ENCODE measurements at regions not wholly inside any gene's neighbourhood (a gene's known extent, or its start where the extent isn't known, plus 50 kb on each side); places are given as distances from the start of the nearest gene placed in this dataset.

GRCh38 chr1:110281363-110282290 is 57.5 kb upstream of the RBM15 start:
- no peaks in the 10 kb centered on the region for H3K79me2 ChIP-seq (ENCODE audit: control insufficient read depth, insufficient read depth, low read length, unreplicated experiment)
- H2AFZ ChIP-seq (ENCODE audit: low read length, unreplicated experiment): no peak overlapping the region
- H3K4me3 ChIP-seq (ENCODE audit: low read depth, low read length): no peak overlapping the region
- H3K27me3 ChIP-seq (ENCODE audit: insufficient read depth, low read length): peaks cover 29% of the 10 kb centered on the region
- no peaks in the 10 kb centered on the region for H3K4me1 ChIP-seq (ENCODE audit: control insufficient read depth, insufficient read depth, low read length, unreplicated experiment)
- no peak overlapping the region for H3K27ac ChIP-seq (ENCODE audit: low read depth, low read length)
- H3K36me3 ChIP-seq (ENCODE audit: insufficient read depth, low read length): no peaks in the 10 kb centered on the region

GRCh38 chr1:110282395-110282794 is 56.8 kb upstream of the RBM15 start:
- no peak overlapping the region for H3K4me3 ChIP-seq (ENCODE audit: low read depth, low read length)
- H3K79me2 ChIP-seq (ENCODE audit: control insufficient read depth, insufficient read depth, low read length, unreplicated experiment): no peaks in the 10 kb centered on the region
- H3K27me3 ChIP-seq (ENCODE audit: insufficient read depth, low read length): peaks cover 21% of the 10 kb centered on the region
- no peaks in the 10 kb centered on the region for H3K4me1 ChIP-seq (ENCODE audit: control insufficient read depth, insufficient read depth, low read length, unreplicated experiment)
- no peaks in the 10 kb centered on the region for H3K36me3 ChIP-seq (ENCODE audit: insufficient read depth, low read length)
- no peak overlapping the region for H2AFZ ChIP-seq (ENCODE audit: low read length, unreplicated experiment)
- H3K27ac ChIP-seq (ENCODE audit: low read depth, low read length): no peak overlapping the region

GRCh38 chr1:110283677-110284076 is 55.5 kb upstream of the RBM15 start:
- H3K27ac ChIP-seq (ENCODE audit: low read depth, low read length): no peak overlapping the region
- no peaks in the 10 kb centered on the region for H3K36me3 ChIP-seq (ENCODE audit: insufficient read depth, low read length)
- peaks cover 10% of the 10 kb centered on the region for H3K27me3 ChIP-seq (ENCODE audit: insufficient read depth, low read length)

GRCh38 chr1:110285316-110285715 is 53.9 kb upstream of the RBM15 start:
- Histone ChIP-seq H3K27ac (ENCODE audit: low read depth, low read length) (no peak overlapping the region), H3K4me1 (ENCODE audit: control insufficient read depth, insufficient read depth, low read length, unreplicated experiment) (no peaks in the 10 kb centered on the region), H3K36me3 (ENCODE audit: insufficient read depth, low read length) (no peaks in the 10 kb centered on the region), H3K79me2 (ENCODE audit: control insufficient read depth, insufficient read depth, low read length, unreplicated experiment) (no peaks in the 10 kb centered on the region), H3K27me3 (ENCODE audit: insufficient read depth, low read length) (peaks cover 3% of the 10 kb centered on the region; the same call in 1 of the 2 replicates), H3K4me3 (ENCODE audit: low read depth, low read length) (no peak overlapping the region), H2AFZ (ENCODE audit: low read length, unreplicated experiment) (no peak overlapping the region)

More at GRCh38 chr1:110283677-110284076, 55.5 kb upstream of the RBM15 start:
- no peak overlapping the region for H3K4me3 ChIP-seq (ENCODE audit: low read depth, low read length)
- no peaks in the 10 kb centered on the region for H3K79me2 ChIP-seq (ENCODE audit: control insufficient read depth, insufficient read depth, low read length, unreplicated experiment)
- no peak overlapping the region for H2AFZ ChIP-seq (ENCODE audit: low read length, unreplicated experiment)
- H3K4me1 ChIP-seq (ENCODE audit: control insufficient read depth, insufficient read depth, low read length, unreplicated experiment): no peaks in the 10 kb centered on the region

GRCh38 chr1:110286564-110286963 is 52.6 kb upstream of the RBM15 start:
- Histone ChIP-seq H2AFZ (ENCODE audit: low read length, unreplicated experiment) (no peak overlapping the region), H3K36me3 (ENCODE audit: insufficient read depth, low read length) (no peaks in the 10 kb centered on the region), H3K79me2 (ENCODE audit: control insufficient read depth, insufficient read depth, low read length, unreplicated experiment) (no peaks in the 10 kb centered on the region), H3K27me3 (ENCODE audit: insufficient read depth, low read length) (peaks cover 3% of the 10 kb centered on the region; the same call in 1 of the 2 replicates), H3K27ac (ENCODE audit: low read depth, low read length) (no peak overlapping the region), H3K4me3 (ENCODE audit: low read depth, low read length) (no peak overlapping the region), H3K4me1 (ENCODE audit: control insufficient read depth, insufficient read depth, low read length, unreplicated experiment) (no peaks in the 10 kb centered on the region)

- H2AFZ ChIP-seq (ENCODE audit: low read length, unreplicated experiment): no peak overlapping the region
- no peaks in the 10 kb centered on the region for H3K36me3 ChIP-seq (ENCODE audit: insufficient read depth, low read length)
- no peaks in the 10 kb centered on the region for H3K79me2 ChIP-seq (ENCODE audit: control insufficient read depth, insufficient read depth, low read length, unreplicated experiment)
- peaks cover 7% of the 10 kb centered on the region for H3K4me1 ChIP-seq (ENCODE audit: control insufficient read depth, insufficient read depth, low read length, unreplicated experiment)
- H3K4me3 ChIP-seq (ENCODE audit: low read depth, low read length): no peak overlapping the region
- H3K27ac ChIP-seq (ENCODE audit: low read depth, low read length): no peak overlapping the region
- H3K27me3 ChIP-seq (ENCODE audit: insufficient read depth, low read length): no peaks in the 10 kb centered on the region
Measured at GRCh38 chr1:110288111-110288510, 51.1 kb upstream of the RBM15 start.

All from ACC112 (cell line).